ENCODE measurements at regions not wholly inside any gene's neighbourhood (a gene's known extent, or its start where the extent isn't known, plus 50 kb on each side); places are given as distances from the start of the nearest gene placed in this dataset.
A peak's percentile ranks its signal among the peaks of the same experiment; 100 is the strongest.

DNA sequence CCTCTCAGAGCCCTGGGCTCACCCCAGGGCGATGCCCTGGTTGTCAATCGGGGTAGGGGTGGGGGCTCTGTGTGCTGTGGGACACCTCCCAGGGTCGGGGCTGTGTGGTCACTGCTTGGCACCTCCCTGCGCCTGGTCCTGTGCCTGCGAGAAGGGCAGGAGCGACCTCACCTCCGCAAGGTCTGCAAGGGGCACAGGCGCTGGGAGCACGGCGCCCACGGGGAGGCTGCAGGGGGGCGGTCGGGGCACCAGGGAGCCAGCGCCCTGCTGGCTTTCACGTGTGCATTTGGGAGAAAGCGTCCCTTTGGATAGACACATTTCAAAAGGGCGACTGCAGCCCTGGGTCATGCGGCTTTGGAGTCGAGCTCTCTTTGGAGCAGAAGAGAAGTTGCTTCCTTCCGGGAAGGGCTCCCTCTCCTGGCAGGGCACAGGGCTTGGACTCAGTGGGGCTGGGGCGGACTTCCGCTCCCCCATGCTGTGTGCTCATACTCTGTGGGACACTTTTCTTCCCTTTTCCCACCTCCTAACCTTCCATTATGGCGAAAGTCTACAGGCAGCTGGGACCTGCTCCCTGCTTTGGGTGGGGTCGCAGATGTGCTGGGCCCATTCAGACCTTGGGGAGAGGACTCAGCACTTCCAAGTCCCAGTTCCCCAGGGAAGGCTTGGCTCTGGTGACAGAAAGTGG is 52.9 kb upstream of the SLC28A3 start:
- intact Hi-C loops (cut with DNase I): loop anchor here in 1 of 2 donors (10.0 kb wide), 1 partner anchor 561 kb away; no protein-coding TSS in a partner anchor
- ATAC-seq: no peak
- DNase-seq: no peak

DNA sequence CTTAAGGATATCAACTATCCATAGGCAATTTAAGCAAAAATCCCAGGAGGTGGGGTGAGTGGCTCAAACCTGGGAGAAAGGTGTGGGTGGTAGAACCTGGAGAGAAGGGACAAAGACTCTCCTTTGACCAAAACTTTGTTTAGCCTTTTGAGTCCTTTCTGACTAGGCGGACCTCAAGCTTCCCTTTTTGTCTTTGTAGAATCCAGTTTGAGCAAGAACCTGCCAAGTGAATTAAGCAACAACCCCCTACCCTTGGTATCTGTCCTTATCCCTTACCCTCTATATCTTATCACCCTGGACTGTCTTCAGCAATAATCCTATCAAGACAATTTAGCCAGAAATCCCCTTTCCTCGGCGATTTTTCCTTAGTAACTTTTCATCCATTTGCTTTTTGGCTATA is 53.5 kb upstream of the SLC28A3 start:
- ATAC-seq: no peak
- intact Hi-C loops (cut with DNase I): loop anchor here in 1 of 2 donors (10.0 kb wide), 1 partner anchor 561 kb away; no protein-coding TSS in a partner anchor

GRCh38 chr9:84397151-84397728 is 56.7 kb upstream of the SLC28A3 start:
- intact Hi-C loops (cut with DNase I): loop anchor here (2.0 to 10.0 kb wide), 4 partner anchors 558 to 1210 kb away; no protein-coding TSS in a partner anchor
- ATAC-seq: peak; percentile 80 to 83
- peak; percentile 48 for DNase-seq

More for the DNA sequence above, 53.5 kb upstream of the SLC28A3 start:
- DNase-seq: no peak

- intact Hi-C loops (cut with DNase I): loop anchor here (2.0 to 10.0 kb wide), 4 partner anchors 557 to 1209 kb away; no protein-coding TSS in a partner anchor
- DNase-seq: no peak
- no peak for ATAC-seq
Observed at GRCh38 chr9:84397822-84398221, 57.3 kb upstream of the SLC28A3 start.

DNA sequence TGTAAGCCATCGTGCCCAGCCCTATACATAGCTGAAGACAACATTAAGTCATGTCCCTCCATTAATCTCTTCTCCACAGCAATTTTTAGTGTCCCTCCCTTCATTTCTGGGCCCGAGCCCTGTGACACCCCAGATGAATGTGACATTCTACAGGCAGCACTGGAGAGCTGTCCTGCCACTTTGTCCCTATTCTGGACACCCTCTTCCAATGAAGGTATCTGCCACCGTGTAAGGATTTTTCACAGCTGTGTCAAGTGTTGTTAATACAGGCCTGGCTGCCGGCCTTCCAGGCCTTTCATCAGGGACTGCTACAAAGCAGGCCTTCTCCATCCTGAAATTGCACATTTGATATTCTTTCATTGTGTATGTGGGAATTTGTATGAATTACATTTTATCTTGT is 62.0 kb upstream of the SLC28A3 start:
- intact Hi-C loops (cut with DNase I): loop anchor here (5.0 to 10.0 kb wide), 2 partner anchors 252 to 265 kb away; partner anchors contain the start of gene NTRK2 (in 1 of the 2)
- ATAC-seq (peak; percentile 67 to 93), DNase-seq (no peak)

DNA sequence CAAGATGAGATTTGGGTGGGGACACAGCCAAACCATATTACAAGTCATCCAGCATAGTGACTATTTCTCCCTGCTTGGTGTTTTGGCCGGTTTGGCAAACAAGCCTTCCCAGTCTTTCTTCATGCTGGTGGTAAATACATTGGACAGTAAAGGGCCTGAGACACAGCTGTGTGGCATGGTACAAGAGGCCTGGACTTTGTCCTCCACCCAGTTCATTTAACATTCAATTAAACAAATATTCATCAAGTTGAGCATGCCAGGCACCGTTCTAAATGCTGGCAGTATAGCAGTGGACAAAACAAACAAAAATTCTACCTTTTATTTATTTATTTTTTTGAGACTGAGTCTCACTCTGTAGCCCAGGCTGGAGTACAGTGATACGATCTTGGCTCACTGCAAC is 62.7 kb upstream of the SLC28A3 start:
- intact Hi-C loops (cut with DNase I): loop anchor here (5.0 to 10.0 kb wide), 2 partner anchors 252 to 264 kb away; partner anchors contain the start of gene NTRK2 (in 1 of the 2)
- no peak for ATAC-seq

DNA sequence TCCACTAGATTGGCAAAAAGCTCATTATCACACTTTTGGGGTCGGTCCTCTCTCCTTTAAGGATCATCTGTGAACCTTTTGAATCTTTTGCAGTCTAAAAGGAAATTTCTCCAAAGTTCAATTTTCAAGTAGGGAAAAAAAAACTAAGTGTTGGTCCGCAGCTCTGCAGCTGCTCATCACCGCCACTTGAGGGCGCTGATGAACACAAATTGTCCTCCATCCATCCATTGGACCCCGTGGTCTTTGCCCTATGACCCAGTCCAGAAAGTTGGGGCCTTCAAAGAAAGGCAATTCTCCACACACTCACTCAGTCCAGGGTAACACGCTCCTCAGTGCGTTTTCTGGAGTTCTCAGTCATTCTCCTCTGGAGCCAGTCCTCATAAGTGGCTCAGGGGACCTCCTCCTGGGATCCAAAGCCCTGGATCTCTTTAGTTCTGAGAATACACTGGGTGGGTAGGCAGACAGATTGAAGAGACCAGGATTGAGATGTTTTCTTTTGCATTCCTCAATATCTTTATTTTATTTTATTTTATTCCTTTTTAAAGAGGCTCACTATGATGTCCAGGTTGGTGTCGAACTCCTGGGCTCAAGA is 63.6 kb upstream of the SLC28A3 start:
- intact Hi-C loops (cut with DNase I): loop anchor here (5.0 to 10.0 kb wide), 2 partner anchors 251 to 263 kb away; partner anchors contain the start of gene NTRK2 (in 1 of the 2)
- ATAC-seq (no peak), DNase-seq (no peak)

More for the DNA sequence above, 62.7 kb upstream of the SLC28A3 start:
- no peak for DNase-seq

DNA sequence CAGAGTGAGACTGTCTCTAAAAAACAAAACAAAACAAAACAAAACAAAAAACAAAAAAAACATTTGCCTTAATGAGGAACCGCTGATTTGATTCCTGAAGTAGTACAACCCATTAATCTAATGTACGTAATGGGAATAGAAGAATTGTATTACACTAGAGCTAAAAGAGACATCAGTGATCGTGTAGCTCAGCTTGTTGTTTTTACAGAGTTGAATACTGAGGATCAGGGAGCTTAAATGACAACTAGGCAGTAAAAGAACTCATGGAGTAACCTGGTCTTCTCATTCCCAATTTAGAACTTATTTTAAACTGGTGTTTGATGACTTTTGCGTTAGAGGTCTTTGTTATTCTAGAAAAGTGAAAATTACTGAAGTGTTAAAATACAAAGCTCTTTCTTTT is 65.1 kb upstream of the SLC28A3 start:
- intact Hi-C loops (cut with DNase I): loop anchor here in 1 of 2 donors (10.0 kb wide), 1 partner anchor 249 kb away; no protein-coding TSS in a partner anchor
- ATAC-seq (no peak), DNase-seq (no peak)

DNA sequence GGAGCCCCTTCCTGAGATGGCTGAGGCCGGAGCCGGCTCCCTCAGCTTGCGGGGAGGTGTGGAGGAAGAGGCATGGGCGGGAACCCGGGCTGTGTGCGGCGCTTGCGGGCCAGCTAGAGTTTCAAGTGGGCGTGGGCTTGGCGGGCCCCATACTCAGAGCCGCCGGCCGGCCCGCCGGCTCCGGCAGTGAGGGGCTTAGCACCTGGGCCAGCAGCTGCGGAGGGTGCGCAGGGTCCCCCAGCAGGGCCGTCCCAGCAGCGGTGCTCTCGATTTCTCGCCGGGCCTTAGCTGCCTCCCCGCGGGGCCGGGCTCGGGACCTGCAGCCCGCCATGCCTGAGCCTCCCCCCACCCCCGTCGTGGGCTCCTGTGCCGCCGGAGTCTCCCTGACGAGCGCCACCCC is 67.9 kb upstream of the SLC28A3 start:
- intact Hi-C loops (cut with DNase I): loop anchor here in 1 of 2 donors (10.0 kb wide), 1 partner anchor 246 kb away; no protein-coding TSS in a partner anchor

DNA sequence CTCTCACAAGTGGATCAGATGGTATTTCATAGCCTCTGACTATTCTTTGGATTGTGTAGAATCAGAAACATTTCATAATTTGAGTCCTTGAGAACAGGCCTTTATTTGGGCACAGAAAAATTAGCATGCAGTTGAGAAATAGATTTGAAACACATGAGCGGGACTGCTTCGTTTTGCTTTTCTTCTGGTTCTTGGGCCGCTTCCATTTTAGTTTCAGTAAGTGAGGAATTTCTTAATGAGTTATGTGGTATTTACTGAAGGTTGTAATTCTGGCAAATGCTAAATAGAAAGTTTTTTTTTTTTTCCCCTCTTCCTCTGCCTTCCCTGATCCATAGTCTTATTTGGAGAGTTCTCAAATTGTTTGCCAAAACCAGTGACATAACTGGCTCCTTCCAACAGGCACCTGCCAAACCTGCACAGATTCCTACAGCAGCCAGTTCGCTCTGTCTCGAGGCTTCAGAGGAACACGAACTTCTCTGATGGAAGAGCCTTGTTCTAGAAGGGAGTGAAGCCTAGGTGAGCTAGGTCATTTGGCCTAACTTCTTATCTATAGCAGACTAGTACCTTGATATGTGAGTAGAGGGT is 71.2 kb upstream of the SLC28A3 start:
- ATAC-seq: no peak
- intact Hi-C loops (cut with DNase I): no loop called here
- DNase-seq: no peak

More for the DNA sequence above, 67.9 kb upstream of the SLC28A3 start:
- no peak for ATAC-seq
- no peak for DNase-seq

- intact Hi-C loops (cut with DNase I): no loop called here
- no peak for DNase-seq
- no peak for ATAC-seq
Observed at GRCh38 chr9:84412654-84413053, 72.1 kb upstream of the SLC28A3 start.

- ATAC-seq: no peak
Observed at GRCh38 chr9:84413301-84413700, 72.7 kb upstream of the SLC28A3 start.

GRCh38 chr9:84419031-84419602 is 78.6 kb upstream of the SLC28A3 start:
- ATAC-seq: no peak
- DNase-seq: no peak
- intact Hi-C loops (cut with DNase I): no loop called here

More at GRCh38 chr9:84413301-84413700, 72.7 kb upstream of the SLC28A3 start:
- intact Hi-C loops (cut with DNase I): no loop called here
- no peak for DNase-seq

GRCh38 chr9:84424931-84425330 is 84.4 kb upstream of the SLC28A3 start:
- ATAC-seq: no peak
- no peak for DNase-seq
- intact Hi-C loops (cut with DNase I): no loop called here

GRCh38 chr9:84432746-84433145 is 92.2 kb upstream of the SLC28A3 start:
- intact Hi-C loops (cut with DNase I): no loop called here
- DNase-seq: no peak
- ATAC-seq: no peak

- ATAC-seq (peak; percentile 56 to 67), DNase-seq (no peak)
- intact Hi-C loops (cut with DNase I): no loop called here
Observed at GRCh38 chr9:84435902-84436301, 95.3 kb upstream of the SLC28A3 start.

- peak; percentile 90 to 91 for ATAC-seq
- peak; percentile 51 for DNase-seq
- intact Hi-C loops (cut with DNase I): no loop called here
Observed at GRCh38 chr9:84436386-84437109, 96.0 kb upstream of the SLC28A3 start.

DNA sequence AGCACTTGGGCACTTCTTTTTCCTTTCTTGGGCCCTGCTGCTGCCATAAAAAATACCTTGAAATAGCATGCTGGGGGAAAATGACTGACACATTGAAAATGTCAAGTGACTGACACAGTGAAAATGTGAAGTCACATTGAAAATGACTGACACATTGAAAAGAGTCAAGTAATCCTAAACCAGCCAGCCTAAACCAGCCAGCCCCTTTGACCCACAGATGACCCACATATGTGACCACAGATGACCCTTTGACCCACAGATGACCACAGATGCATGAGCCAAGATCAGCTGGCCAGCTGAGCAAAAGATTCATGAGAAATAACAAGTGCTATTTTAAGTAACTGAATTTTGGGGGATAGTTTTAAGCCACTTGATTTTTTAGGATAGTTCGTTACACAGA is 97.8 kb upstream of the SLC28A3 start:
- no peak for ATAC-seq
- intact Hi-C loops (cut with DNase I): no loop called here

More for the DNA sequence above, 97.8 kb upstream of the SLC28A3 start:
- no peak for DNase-seq

Data from left cardiac atrium (tissue), 4 donors.